Activated gamma-delta T cell treated with anti-CD3 and anti-CD28 coated beads, Interleukin-2, amount 50 U/mL, for 16 hours (primary cell): ENCODE measurements at regions not wholly inside any gene's neighbourhood (a gene's known extent, or its start where the extent isn't known, plus 50 kb on each side); places are given as distances from the start of the nearest gene placed in this dataset.
"Not testable (repeated sequence)": the region's sequence is repeated elsewhere in the genome, so short reads cannot be mapped to it uniquely, and the experiment has no call there.

Experiments
- DNase-seq: peaks from one replicate; pipeline ENCODE4 v3.0.0-alpha.2; 2020; ENCODE audit warnings: low read depth

DNA sequence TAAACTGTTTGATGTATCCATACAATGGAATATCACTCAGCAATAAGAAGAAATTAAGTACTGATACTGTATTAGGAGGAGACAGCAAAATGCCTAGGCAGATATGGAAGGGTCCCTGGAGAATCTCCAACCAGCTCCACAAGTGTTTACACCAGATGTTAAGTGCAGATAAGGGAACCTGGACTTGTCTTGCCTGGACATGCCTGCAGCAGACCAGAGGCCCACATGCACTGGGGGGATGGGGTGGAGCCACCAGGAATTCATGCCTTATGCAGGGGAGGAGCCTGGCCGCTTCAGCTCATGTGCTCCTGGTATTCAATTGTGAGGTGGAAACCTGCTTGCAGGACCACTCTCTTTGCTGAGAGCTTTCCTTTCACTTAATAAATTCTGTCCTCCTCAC is 287.6 kb downstream of the LIPI start:
- not testable (repeated sequence) for DNase-seq

DNA sequence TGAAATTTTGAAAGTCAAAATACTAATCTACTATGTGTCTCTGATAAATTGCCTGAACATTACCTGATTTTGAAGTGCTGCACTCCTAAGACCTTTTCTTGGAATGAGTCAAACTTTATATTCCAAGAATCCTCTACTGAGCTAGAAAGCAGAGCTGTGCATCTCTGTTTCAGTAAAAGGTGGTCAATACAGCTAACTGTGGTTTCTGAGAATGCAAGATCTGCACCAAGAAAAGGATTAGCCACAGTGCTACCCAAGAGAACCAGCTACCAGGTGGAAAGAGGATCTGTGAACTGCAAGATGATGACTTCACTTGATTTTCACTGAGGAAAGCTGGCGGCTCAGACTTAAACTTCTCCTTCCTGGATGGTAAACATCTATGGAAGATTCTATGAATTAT is 289.3 kb downstream of the LIPI start:
- not testable (repeated sequence) for DNase-seq

DNA sequence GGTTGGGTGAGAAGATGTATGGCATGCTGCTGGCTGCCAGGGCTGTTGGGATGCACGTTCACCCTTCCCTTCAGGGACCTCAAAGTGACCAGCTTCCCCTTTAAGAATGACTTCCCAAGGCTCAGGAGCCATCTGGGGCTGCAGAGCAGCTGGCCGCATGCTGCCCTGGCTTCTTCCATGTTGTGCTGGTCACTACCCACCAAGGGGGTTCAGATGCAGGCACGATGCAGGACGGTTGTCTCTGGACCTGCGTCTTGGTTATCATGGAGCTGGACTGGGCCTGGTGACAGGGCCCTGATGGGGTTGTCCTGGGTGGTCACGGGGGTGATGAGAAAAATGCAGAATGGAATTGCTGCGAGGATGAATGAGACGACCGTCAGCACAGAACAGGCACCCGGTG is 297.8 kb downstream of the POTED start:
- DNase-seq = not testable (repeated sequence)

DNA sequence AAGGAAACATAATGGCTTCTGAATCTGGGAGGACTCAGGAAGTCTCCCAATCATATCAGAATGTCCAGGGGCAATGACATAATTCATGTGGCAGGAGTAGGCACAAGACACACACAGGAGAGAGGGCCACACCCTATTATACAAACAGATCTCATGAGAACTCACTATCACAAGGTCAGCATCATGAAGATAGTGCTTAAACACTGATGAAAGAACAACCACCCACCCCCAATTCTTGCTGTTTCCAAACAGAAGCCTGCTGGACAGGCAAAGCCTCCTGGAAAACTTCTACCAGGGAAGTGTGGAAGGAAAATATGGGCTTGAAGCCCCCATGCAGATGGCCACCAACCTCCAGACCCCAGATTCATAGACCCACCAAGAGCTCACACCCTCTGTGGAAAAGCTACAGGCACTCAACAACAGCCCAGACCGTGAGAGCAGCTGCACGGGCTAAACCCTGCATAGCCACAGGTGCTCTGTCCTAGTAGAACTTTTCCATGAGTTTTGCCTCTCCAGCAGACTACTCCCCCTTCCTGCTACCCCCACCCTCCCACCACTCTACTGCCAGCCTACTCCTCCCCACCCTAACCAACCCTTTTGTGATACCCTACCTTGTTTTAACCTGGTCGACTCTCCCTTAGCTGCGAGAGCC is 287.1 kb downstream of the POTED start:
- not testable (repeated sequence) for DNase-seq

DNA sequence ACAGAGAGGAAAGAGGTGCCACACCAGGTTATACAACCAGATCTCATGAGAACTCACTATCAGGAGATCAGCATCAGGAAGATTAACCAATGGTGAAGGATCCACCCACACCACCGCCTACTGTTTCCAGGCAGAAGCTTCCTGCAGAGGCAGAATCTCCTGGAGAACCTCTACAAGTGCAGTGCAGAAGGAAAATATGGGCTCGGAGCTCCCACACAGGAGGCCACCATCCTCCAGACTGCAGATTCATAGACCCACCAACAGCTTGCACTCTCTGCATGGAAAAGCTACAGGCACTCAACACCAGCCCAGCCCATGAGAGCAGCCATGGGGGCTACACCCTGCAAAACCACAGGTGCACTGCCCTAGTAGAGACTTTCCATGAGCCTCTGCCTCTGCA is 284.0 kb downstream of the POTED start:
- not testable (repeated sequence) for DNase-seq

DNA sequence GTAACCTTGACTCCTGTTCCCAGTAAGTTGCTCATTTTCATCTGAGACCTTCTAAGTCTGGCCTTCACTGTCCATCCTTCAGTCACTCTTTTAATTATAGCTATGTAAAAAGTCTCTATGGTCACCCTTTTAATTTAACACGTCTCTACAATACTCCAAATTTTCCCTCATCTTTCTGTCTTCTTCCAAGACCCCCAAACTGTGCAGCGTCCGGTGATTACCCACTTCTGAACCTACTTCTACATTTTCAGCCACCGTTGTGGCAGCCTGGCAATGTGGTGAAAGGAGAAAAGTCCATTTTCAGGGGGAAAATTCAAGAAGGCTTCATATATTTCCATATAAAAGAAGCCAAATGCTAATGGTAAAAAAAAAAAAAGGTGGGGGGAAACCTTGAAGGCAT is 283.4 kb downstream of the POTED start:
- not testable (repeated sequence) for DNase-seq

DNA sequence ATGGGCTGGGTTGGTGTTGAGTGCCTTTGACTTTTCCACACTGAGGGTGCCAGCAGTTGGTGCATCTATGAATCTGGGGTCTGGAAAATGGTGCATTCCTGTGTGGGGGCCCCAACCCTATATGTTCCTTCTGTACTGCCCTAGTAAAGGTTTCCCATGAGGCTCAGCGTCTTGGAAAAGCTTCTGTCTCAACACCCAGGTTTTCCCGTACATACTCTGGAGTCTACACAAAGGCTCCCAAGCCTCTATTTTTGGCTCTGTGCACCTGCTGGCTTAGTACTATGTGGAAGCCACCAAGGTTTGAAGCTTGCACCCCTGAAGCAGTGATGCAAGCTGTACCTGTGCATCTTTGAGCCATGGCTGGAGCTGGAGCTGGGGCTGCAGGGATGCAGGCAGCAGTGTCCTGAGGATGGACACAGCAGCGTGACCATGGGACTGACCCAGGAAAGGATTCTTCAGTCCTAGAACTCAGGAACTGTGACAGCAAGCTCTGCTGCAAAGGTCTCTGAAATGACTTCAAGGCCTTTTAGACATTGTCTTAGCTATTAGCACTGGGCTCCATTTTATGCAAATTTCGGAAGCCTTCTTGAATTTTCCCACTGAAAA is 282.7 kb downstream of the POTED start:
- DNase-seq = not testable (repeated sequence)

DNA sequence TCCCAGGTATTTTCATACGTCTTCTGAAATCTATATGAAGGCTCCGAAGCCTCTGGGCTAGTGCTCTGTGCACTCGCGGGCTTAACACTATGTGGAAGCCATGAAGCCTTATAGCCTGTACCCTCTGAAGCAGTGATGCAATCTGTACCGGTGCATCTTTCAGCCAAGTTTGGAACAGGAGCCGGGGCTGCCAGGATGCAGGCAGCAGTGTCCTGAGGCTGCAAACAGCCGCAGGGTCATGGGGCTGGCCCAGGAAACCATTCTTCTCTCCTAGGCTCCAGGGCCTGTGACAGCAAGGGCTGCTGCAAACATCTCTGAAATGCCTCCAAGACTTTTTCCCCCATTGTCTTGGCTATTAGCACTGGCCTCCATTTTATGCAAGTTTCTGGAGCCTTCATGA is 279.6 kb downstream of the POTED start:
- DNase-seq = not testable (repeated sequence)

DNA sequence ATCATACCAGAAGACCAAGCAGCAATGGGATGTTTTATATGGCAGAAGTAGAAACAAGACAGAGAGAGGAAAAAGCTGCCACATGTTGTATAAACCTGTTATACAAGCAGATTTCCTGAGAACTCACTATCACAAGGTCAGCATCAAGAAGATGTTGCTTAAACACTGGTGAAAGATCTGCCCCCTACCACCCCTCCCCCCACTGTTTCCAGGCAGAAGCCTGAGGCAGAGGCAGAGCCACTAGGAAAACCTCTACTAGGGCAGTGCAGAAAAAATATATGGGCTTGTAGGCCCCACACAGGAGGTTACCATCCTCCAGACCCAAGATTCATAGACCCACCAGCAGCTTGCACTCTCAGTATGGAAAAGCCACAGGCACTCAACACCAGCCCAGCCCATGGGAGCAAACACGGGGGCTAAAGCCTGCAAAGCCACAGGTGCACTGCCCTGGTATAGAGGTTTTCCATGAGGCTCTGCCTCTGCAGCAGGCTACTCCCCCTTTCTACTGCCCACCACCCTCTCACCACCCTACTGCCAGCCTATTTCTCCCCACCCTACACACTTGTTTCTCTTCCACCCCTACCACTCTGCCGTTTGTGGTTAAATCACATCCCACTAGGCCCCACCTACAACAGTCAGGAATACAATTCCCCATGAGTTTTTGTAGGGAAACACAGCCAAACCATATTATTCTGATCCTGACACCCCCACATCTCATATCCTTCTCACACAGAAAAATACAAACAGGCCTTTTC is 274.2 kb downstream of the POTED start:
- not testable (repeated sequence) for DNase-seq

DNA sequence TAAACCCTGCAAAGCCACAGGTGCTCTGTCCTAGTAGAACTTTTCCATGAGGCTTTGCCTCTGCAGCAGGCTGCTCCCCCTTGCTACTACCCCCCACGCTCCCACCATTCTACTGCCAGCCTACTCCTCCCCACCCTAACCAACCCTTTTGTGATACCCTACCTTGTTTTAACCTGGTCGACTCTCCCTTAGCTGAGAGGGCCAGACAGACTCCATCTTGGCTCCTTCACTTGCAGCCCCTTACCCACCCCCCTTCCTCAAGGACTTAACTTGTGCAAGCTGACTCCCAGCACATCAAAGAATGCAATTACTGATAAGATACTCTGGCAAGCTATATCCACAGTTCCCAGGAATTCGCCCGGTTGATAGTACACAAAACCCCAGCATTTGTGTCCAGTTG is 267.9 kb downstream of the POTED start:
- DNase-seq = not testable (repeated sequence)

DNA sequence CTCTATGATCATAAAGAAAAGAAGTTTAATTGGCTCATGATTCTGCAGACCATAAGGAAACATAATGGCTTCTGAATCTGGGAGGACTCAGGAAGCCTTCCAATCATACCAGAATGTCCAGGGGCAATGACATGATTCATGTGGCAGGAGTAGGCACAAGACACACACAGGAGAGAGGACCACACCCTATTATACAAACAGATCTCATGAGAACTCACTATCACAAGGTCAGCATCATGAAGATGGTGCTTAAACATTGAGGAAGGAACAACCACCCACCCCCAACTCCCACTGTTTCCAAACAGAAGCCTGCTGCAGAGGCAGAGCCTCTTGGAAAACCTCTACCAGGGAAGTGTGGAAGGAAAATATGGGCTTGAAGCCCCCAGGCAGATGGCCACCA is 267.4 kb downstream of the POTED start:
- DNase-seq = not testable (repeated sequence)

DNA sequence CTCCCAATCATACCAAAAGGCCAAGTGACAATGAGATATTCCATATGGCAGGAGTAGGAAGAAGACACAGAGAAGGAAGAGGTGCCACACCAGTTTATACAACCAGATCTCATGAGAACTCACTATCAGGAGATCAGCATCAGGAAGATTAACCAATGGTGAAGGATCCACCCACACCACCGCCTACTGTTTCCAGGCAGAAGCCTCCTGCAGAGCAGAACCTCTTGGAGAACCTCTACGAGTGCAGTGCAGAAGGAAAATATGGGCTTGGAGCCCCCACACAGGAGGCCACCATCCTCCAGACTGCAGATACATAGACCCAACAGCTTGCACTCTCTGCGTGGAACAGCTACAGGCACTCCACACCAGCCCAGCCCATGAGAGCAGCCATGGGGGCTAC is 264.4 kb downstream of the POTED start:
- DNase-seq = not testable (repeated sequence)

DNA sequence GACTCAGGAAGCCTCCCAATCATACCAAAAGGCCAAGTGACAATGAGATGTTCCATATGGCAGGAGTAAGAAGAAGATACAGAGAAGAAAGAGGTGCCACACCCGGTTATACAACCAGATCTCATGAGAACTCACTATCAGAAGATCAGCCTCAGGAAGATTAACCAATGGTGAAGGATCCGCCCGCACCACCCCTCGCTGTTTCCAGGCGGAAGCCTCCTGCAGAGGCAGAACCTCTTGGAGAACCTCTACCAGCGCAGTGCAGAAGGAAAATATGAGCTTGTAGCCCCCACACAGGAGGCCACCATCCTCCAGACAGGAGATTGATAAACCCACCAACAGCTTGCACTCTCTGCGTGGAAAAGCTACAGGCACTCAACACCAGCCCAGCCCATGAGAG is 245.1 kb downstream of the POTED start:
- DNase-seq = no peak

DNA sequence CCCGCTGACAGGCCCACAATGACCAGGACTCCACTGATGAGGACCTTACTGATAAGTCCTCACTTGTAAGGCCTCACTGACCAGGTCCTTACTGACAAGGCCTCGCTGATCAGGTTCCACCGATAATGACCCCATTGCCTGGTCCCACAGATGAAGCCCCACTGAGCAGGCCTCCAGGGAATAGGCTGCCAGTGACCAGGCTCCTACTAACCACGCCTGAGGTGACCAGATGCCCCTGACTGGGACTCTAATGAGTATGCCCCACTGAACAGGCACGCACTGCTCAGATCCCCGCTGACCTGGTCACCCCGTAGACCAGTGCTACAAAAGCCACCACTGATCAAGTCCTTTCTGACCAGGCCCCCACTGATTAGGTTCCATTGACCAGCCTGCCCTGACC is 241.2 kb downstream of the POTED start:
- not testable (repeated sequence) for DNase-seq

DNA sequence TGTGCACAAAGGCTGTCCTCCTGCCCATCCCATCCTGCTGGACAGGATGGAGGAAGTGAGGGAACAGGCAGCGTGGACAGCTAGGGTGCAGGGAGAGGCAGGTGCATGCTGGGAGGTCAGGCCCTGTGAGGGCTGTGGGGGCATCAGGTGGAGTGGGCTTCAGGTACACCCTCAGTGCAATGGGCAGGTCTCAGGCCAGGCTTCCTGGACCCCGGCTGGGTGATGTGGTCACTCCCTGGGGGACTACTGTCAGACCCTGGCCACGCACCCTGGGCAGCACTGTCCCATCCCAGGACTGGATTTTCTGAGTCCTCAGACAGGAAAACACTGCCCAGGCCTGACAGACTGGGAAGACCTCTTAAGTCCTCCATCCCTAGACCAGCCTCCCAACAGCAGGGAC is 239.9 kb downstream of the POTED start:
- not testable (repeated sequence) for DNase-seq

DNA sequence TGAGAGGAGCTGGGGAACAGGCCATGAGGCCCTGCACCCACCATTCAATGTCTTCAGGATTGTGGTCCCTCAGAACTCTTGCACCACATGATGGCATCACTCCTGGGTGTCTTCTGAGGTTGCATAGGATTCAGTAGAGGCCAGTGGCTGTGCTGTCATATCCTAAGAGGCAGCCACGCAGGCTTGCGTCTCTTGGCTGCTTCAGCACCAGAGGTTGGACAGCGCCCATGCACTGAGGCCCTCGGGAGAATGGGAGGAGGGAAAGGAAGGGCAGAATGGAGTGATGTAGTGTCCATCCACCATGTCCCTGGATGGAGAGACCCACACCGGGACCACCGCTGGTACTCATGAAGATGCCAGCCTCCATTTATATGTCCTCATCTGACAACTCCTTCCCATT is 237.1 kb downstream of the POTED start:
- DNase-seq = not testable (repeated sequence)

DNA sequence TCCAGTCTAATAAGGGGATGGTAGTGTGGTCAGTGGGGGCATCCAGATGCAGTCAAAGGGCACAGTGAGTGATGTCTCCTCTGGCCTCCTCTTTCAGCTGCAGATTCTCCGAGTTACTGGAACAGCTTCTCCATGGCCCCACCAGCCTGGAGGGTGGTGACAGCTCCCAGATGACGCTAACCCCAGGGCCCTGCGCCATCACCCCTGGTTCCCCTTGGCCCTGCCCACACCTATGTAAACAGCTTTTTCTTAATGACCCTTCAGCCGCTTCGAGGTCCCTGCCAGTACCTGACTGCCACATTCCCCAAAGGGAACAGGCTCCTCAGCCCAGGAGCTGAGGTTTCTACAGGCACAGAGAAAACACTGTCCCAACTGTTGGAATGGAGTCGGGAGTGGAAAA is 235.0 kb downstream of the POTED start:
- DNase-seq = not testable (repeated sequence)

DNA sequence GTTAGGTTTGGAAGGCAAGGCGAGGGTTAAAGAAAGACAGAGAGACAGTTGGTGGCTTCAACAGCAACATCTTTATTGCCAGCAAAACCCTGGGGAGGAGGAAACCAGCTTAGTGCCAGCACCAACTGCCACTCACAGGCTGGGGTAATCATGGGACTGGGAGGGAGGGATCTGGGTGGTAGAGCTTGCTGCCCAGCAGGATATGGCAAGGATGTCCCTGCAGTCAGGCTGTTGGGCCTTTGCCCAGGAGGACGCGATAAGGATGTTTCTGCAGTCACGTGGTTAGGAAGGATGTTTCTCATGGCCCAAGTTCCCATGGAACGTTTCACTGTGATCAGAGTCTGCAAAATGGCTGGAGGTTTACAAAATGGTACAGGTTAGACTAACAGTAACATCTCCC is 233.5 kb downstream of the POTED start:
- DNase-seq = not testable (repeated sequence)

DNA sequence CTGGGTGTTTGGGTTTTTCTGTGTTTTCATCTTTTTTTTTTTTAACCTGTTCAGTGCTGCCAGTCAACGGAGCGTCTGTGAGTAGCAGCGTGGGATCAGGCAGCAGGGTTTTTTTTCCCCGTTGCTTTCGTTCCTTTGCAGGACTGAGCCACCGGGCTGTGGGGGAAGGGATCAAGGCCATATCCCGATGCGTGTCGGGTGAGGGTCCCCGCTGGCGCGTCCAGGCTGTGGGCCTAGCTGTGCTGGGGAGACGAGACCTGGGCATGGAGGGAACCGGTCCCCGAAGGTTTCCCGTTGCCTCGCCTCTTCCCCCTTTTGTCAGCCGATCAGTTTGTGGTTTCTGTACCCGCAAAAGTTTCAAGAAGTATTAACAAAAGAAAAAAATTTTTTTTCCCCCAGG is 218.1 kb downstream of the POTED start:
- DNase-seq = not testable (repeated sequence)

DNA sequence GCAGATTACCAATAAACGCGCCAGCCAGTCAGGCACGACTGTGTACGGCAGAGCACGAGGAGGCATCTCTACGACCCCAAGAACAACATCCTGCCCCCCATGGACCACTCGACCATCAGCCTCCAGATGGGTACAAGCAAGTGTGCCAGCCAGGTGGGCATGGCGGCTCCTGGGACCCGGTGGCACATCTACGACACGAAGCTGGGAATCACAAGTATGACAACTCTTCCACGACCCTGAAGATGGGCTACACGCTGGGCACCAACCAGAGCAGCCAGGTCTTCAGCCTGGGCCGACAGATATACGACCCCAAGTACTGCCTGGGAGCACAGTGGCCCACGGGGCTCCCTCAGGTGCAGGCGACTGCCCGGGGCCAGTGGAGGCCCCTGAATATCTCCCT is 217.6 kb downstream of the POTED start:
- DNase-seq = no peak

DNA sequence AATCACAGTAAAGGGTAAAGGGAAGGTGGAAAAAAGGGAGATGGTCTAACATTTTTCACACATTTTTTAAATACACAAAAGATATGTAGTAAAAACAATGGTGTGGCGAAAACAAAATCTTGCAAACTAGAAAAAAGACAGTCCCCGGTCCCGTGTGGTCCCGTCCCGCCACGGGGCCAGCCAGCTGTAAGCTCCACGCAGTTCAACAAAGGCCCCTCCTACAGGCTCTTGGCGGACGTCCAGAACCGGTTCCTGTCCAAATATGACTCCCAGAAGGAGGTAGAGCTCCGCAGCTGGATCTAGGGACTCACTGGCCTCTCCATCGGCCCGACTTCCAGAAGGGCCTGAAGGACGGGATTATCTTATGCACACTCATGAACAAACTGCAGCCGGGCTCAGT is 216.9 kb downstream of the POTED start:
- DNase-seq = not testable (repeated sequence)

DNA sequence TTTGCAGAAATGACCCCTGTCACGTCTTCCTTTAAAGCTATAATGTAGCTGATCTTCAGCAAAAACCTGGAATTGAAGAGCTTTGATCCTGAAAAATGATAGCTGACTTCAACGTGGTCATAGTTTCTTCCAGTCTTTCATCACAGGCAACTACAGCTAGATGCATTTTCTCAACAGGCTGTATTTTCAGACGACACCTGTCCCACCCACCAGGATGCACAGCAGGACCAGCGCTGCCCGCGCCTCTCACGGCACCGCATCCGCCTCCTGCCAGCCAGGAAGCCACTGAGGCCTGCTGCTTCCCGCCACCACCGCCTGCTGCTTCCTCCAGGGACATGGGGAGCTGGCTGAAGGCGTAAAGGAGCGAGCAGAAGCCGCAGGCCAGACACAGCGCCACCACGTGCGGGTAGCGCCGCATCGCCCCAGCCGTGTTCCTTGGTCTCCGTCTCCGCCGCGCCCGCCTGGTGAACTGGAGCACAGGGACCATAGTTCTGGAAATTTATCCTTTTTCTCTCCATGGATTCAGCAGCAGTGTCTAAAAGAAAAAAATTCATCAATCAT is 215.7 kb downstream of the POTED start:
- not testable (repeated sequence) for DNase-seq

DNA sequence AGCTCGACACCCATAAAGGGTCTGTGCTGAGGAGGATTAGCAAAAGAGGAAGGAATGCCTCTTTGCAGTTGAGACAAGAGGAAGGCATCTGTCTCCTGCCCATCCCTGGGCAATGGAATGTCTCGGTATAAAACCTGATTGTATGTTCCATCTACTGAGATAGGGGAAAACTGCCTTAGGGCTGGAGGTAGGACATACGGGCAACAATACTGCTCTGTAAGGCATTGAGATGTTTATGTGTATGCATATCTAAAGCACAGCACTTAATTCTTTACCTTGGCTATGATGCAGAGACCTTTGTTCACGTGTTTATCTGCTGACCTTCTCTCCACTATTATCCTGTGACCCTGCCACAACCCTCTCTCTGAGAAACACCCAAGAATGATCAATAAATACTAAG is 210.7 kb downstream of the POTED start:
- not testable (repeated sequence) for DNase-seq
